Kasumi-1 (cell line): ENCODE measurements at regions not wholly inside any gene's neighbourhood (a gene's known extent, or its start where the extent isn't known, plus 50 kb on each side); places are given as distances from the start of the nearest gene placed in this dataset.

Experiments used
- DNase-seq, 2 experiments: peaks; one replicate each; lab custom pipeline; 2025; lab: John Stamatoyannopoulos, UW

DNA sequence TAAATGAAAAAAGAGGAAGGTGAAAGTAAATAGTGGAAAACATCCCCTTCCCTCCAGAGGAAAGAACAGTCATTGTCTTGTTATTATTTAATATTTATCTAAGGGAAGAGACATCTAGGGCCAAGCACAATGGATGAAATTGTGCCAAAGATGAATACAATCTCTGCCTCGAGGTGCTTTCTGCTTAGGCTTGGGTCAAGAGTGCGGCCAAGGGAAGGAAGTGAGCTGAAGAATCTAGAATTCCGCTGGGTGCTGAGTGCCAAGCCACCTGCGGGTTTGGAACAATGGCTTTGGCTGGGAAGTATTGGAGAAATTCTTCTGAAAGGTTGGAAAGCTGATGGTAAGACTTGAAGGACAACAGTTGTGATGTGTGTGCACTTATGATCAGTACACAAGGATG lies 531.3 kb upstream of the FZD8 start:
- DNase-seq, result no peak

DNA sequence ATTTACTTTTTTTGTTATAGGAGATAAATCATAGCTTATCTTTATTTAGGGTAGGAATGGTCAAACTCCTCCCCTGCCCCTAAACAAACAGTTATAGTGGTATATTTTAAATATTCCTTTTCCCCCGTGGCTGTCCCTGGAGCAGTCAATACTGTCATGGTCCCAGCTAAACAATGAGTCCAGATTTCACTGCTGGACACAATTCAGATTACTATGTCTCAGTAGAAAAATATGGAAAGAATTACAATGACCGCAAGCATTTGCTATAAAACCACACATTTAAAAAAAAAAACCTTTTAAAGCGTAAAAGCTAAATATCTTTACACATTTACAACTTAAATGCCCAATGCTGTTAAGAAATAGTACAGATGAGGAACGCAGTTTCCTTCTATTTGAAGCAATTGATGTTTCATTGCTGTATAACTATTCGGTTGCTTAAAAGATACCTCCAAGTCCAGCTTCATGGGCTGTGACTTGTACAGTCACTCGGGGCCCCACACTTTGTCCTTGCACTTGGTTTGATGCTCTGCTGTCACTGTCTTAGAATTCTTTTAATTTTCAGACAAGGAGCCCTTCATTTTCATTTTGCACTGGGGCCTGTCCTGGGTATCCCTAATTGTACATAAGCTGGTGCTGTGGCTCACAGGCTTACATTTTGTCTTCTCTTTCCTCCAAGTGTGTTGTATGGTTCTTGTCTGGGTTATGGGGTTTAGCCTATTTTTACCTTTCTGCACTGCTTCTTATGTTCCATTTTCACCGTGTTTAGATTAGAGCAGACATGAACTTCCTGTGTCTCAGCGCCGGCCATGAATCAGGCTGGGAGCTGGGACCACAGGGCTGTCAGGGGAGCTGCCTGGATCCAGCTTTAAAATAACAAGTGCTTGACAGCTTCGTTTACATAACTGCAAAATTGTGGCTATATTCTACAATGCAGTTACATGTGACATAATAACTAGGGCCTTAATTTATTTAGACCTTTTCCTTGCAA lies 530.2 kb upstream of the FZD8 start:
- DNase-seq, result no peak

DNA sequence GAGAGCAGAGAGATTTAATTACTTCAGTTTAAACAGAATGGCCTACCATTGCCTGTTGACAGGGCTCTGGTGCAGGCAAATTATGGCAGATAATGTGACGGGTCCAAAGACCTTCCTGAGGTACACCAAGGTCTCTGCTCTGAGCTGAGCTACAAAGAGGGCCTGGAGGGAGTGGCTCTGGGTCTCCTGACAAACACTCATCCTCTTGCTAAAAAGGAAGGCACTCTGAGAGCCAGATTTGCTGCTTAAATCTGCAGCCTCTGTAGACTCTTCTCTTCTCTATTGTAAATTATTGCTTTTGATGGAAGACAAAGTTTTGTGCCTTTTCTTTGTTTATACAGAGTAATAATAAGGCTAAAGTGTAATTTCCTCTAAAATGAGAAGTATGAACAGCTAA lies 529.5 kb upstream of the FZD8 start:
- no peak for DNase-seq

DNA sequence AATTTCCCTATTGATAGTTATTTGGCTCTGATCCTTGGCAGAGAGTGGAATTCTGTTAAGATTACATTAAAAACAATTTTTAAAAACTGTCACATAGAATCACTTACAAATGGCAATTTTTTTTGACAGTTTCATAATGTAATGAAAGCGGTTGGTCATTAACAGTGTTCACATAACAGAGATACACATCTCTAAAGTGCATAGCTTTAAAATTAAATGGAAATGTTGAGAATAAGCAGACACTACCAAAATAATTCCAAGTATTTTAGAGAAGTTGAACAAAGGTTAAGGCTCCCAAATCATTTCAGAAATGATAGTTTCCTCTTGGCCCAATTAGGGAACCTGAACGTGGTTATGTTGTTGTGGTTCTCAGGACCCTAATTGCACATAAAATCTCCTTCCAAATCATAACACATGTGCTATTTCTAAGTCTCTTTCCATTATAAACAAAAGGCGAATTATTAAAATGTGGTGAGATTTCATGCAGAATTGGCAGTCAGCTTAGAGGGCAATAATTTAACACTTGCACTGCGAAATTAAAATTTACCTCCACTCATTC lies 528.9 kb upstream of the FZD8 start:
- DNase-seq, result no peak

DNA sequence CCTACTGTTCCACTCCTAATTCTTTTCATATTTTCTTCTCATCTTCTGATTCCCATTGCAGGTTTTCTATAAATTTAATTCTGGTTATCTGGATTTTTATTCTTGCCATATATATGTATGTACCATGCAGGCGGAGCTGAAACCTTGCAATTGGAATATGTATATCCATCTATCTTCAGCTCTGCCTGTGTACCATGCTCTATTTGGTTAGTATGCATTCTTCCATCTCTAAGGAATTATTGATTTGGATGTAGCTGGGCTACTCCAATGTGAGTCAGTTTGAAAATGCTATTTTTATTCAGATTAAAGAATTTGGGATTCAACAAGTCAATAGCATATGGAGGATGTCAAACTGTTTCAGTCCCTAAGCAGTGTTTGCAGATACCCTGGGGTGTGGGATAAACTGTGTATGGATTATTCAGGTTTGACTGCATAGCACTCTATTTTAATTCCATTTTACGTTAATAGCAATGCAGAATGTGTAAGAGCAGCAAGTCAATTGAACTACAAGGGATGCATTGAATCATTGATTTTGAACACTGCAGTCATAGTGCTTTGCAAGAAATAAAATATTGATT lies 528.1 kb upstream of the FZD8 start:
- DNase-seq, result no peak

DNA sequence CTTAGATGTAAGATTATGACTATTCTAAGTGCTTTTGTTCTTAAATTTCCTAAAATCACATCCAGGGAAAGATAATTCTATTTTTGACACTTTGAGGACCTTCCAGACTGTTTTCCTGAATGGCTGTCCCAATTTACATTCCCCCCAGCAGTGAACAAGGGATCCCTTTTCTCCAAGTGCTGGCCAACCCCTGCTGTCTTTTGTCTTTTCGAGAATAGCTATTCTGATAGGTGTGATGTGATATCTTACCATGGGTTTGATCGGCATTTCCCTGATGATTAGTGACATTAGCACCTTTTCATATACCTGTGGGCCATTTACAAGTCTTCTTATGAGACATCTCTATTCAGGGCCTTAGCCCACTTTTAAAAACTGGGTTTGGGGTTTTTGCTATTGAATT lies 526.7 kb upstream of the FZD8 start:
- DNase-seq, result no peak

DNA sequence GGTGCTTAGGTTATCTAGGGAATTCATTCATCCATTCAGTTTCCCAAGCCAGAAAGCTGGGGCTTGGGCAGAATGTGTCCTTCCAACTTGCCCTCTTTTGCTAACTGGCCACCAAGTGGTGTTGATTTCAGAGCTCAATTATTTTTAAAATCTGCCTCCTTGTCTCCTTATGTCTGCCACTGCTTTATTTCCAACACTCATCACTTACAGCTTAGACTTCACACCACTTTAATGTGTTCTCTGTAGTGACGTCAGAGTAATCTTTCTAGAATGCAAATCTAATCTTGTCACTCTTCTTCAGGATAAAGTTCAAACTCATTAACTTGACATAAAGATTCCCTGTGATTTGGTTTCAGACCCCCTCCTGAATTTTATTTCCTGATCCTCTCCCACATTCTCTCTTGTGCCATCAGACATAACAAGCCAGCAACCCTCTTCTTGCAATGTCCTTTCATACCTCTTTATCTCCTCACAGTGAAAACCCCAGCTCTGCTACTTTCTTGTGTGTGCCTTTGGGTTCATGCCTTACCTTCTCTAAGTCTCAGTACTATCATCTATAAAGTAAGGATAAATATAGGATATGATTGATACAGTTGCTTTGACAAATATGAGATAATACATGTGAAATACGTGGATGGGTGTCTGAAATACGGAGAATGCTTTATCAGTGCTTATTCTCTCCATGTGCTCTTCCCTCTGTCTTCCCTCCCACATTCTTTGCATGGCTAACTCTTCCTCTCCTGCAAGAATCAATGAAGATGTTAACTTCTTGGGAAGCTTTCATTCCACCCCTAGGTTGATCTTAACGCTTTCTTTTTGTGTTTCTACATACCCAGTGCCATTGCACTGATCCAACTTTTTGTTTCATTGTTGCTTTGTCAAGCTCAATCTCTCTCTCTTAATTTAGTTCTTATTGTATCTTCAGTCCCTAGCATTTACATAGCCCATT lies 522.7 kb upstream of the FZD8 start:
- DNase-seq, result no peak

DNA sequence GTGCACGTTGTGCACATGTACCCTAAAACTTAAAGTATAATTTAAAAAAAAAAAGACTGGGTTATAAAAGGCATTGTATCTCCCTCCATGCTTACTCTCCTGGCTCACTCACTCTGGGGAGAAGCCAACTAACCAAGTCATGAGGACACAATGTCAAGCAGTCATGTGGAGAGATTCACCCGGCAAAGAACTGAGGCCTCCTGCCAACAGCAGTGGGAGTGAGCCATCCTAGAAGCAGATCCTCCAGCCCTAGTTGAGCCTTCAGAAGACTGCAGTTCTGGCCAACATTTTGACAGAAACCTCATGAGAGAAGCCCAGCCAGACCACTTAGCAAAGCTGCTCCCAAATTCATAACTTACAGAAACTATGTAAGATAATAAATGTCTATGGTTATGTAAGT lies 521.7 kb upstream of the FZD8 start:
- DNase-seq, result no peak

DNA sequence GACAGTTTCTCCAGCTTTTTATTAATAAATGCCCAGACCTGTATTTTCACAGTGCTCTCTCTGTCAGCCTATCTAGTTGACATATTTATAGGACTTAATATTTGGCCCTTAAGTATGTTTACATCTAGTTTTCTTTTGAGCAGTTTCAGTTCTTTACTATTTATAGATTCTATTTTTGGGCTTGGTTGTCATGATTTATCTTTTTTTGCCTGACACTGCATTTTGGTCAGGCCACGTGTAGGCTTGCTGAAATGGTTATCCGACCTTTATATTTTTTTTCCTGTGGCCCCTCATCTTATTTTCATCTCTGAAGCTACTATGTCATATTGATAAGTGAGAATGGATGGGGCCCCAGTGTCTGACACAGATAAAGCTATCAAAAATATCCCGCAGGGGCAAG lies 515.4 kb upstream of the FZD8 start:
- DNase-seq, result no peak

DNA sequence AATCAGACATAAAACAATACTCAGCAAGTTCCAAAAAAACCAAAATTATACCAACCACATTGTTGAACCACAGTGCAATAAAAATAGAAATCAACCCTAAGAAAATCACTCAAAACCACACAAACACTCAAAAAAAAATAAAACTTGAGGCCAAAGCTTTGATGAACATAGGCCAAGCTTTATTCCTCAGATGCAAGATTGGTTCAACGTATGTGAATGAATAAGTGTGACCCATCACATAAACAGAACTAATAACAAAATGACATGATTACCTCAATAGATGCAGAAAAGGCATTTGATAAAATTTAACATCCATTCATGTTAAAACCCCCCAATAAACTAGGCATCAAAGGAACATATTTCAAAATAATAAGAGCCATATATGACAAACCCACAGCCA lies 506.1 kb upstream of the FZD8 start:
- DNase-seq, result no peak

DNA sequence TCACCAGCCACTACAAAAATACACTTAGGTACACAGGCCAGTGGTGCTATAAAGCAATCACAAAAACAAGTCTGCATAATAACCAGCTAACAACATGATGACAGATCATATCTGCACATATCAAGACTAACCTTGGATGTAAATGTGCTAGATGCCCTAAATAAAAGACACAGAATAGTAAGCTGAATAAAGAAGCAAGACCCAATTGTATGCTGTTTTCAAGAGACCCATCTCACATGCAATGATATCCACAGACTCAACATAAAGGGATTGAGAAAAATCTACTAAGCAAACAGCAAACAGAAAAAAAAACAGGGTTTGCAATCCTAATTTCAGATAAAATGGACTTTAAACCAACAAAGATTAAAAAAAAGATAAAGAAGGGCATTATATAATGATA lies 505.4 kb upstream of the FZD8 start:
- DNase-seq, result no peak

DNA sequence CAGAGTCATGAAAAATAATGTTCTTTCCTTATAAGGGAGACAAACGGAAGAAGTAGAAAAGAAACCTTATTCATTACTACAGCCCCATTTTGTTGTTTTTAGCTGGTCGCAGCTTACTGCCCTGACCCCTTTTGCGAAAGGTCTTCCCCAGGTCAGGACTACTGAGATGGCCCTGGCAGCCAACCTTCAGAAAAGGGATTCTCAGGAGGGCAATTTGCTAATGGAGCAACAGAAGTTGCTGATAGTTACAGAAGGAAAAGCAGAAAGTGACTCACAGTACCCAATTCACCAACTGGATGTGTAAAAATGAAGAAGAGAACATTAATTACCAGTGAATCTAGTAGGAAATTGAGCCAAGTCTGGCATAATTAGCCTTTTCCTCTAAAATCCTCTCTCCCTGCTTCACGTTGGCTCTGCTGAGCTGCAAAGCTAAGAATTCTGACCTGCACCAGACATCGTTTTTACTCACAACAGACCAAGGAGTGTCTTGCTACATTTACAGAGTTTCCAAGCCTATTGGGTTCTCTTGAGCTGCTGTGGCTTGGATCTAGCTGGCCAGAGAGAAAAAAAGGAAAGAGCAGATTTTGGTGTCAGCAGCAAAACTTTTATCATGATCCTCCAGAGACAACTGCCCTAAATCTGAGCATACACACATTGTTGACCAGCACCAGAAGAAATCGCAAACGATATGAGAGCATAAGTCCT lies 499.9 kb upstream of the FZD8 start:
- DNase-seq, result no peak

DNA sequence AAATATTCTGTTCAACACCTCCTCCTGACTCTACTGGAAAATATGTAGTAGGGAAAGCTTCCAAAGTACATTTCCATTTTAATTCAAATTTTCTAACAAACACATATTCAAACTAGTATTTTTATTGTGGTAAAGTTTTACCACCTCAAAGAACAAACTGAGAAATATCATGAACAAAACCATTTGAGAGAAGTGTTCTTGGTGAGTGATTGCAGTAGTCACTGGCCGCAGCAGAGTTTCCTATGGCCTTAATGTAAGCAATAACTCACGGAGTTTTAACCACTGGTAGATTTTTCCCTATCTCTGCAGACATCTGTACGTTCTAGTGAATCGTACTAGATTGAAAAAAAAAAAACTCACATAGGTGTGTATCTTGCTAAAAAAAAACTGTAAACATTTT lies 487.0 kb upstream of the FZD8 start:
- DNase-seq, result no peak

DNA sequence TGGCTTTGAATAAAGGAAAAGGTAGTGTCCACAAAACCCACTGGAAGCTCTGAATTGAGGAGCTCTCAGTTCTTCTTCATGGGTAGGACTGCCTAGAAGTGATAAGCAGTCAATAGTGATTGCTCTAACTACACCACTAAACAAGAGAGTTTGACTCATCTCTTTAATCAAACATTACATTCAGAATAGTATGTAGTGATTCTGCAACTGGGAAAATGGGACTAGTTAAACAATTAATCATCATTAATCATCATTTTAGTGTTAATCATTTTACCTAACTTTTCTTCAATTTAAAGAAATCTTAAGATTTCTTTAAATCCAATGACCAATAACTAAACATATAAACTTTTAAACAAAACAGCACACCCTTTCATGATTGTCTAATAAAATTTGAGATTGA lies 484.0 kb upstream of the FZD8 start:
- DNase-seq, result no peak

DNA sequence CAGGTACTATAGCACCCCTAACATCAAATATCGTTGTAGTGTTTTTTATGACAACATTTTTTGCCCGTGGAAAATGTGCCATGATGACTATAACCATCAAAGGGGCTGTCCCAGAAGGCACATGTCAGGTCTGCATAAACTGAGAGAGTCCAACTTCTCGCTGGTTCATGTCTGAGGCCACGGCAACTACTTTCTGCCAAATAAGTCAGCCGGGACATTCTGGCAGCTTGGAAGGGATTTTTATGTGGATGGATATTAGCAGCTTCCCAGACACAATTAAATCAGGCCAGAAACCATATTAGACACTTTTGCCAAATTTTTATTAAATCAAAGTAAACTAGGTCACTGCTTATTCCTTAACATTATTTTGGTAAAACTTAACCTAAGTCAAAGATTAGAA lies 477.4 kb upstream of the FZD8 start:
- no peak for DNase-seq

DNA sequence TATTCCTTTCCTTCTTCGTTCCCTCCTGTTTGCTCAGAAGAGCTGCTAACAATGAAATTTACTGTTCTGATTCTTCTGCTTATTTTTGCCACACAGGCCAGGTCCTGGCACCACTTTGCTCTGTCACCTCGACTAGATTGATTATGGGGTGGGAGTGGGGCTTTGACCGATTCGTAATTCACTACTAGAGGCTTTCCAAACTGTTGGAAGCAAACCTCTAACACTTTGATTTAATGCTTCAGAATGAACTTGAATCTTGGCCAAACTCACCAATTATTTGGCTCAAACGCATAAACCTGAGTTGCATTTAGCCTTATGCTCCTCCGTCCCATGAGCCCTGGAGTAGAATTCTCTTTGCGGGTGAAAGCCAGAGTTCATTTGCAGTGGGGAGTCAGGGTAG lies 476.2 kb upstream of the FZD8 start:
- no peak for DNase-seq

DNA sequence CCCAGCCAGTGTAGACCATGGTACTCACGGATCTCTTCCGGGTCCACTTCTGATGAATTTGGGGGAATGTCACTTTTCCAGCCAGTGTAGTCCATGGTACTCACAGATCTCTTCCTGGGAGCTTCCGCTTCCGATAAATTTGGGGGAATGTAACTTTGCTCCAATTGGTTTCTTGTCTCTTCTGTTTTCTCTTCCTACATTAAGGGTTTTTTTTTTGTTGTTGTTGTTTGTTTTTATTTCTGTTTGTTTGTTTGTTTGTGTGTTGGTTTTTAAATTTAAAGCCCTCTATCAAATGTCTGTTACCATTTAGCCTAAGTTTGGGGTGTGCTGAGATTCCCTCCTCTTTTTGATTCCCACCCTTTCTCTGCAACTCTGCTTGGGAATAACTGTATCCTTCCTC lies 475.8 kb upstream of the FZD8 start:
- DNase-seq, result no peak

DNA sequence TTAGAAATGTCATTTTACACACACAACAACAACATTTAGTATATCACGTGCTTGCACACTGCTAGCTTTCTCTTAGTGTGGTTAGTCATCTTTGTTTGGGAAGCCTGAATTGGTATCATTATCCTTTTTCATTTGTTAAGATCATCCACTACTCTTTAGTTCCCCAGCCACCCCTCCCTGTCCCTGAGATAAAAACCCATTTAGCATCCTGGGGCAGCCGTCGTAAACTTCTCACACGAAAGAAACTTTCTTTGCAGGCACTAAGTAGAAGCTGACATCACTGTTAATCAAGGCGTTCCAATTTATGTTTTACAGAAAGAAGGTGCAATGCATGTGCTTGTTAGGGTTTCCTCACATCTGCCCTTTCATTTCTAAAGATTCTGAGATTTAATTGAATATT lies 475.1 kb upstream of the FZD8 start:
- no peak for DNase-seq

DNA sequence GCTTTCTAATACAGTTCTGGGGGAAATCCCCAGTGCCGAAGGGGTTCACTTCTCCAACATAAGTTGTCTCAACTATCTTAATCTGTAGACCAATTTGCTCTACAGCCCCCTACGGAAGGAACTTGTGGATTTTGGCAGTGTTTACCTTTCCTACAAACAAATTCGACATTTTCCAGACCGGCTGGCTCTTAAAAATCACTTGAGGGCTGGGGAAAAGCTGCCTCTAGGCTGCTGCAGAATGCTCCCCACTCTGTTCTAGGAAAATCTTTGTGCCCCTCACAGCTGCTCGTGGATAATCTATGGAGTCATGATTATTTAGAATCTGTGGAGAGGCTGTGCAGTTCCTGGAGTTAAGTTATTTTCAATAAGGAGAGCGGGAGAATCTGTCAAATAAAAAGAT lies 474.6 kb upstream of the FZD8 start:
- no peak for DNase-seq

DNA sequence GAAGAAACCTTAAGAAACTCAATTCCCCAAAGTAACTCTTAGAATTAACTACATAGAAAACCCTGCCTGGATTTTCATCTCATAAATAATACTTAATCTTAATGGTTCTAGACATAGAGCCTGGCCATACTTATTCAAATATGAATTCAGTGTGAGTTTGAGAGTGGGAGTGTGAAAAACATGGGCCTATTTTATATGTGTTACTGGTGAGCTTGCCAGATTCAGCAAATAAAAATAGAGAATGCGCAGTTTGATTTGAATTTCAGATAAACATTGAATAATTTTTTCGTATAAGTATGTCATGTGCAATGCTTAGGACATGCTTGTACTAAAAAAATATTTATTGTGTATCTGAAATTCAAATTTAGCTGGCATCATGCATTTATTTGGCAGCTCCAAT lies 473.9 kb upstream of the FZD8 start:
- DNase-seq, result no peak

DNA sequence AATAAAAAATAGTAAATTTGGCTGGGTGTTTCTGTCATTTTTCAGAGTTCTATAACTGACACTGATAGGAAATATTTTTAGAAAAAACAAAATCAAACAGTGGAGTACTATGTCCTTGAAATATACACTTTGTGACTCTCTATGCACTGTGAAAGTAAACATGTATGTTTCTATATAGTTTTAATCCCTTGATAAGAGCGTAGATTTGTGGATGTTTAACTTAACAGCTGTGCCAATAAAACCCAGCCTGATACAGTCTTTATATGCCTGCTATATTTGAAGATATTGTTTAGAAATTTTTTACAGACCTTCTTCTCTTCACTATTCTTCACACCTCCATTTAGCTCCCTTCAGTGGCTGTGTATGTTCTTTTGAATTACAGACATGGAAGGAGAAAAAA lies 473.3 kb upstream of the FZD8 start:
- DNase-seq, result no peak

DNA sequence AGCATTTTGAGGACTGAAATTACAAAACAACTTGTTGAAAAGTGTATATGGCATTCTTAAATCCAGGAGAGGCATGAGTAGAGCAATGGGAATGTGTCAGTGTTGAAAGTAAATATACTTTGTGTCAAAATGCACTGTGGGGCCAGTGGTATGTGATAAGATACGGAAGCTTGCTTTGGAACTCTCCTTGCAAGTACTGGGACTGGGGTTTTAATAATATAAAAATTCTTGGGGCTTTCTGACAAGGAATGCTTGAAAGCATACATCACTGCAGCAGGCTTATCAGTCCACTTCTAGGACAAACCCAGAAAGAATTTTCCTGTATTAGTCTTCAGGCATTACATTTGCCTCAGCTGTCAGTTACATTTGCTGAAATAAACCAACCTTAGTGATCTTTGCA lies 472.8 kb upstream of the FZD8 start:
- no peak for DNase-seq
